ENCODE measurements at regions not wholly inside any gene's neighbourhood (a gene's known extent, or its start where the extent isn't known, plus 50 kb on each side); places are given as distances from the start of the nearest gene placed in this dataset.

DNA sequence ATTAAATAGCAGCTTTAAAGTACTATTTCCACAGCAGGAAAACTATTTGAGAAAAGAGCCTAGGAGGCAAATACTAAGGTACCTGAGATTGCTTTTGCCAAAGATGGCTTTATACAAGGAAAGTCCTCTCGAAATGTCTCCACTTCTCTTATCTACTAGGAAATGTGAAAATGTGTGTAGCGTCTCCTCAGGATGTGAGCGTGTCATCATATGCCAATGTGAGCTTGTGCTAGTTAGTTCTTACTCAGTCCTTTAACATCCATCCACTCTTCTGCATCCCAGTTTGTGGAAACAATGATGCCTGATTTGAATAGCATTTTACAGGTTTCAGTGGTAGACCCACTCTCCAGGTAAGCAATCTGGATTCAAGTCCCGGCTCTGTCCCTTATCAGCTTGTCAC, 421.0 kb downstream of the DYNC2H1 start:
- ChIA-PET POLR2A (no interaction called here), CTCF (ENCODE audit: unreplicated experiment) (no interaction called here)
- no peaks in the 10 kb centered on the region for H3K36me3 ChIP-seq (ENCODE audit: insufficient read depth, low read length)
- no peaks in the 10 kb centered on the region for H3K9me3 ChIP-seq (ENCODE audit: low read length)
- BruUV-seq (replicated peaks) = no TSS peak
- intact Hi-C loops (cut with micrococcal nuclease; ENCODE audit: unreplicated experiment) = no loop called here
- H3K9me2 ChIP-seq (ENCODE audit: insufficient read depth, low read length) = no peaks in the 10 kb centered on the region
- no peak overlapping the region for H2AFZ ChIP-seq (ENCODE audit: low read length)
- H4K20me1 ChIP-seq (ENCODE audit: insufficient read depth, low read length) = no peaks in the 10 kb centered on the region
- H3K79me2 ChIP-seq (ENCODE audit: insufficient read depth, low read depth, low read length) = no peaks in the 10 kb centered on the region
- no peak overlapping the region for H3K4me2 ChIP-seq (ENCODE audit: low read length)
- H3K4me3 ChIP-seq (ENCODE audit: low read depth, low read length, poor library complexity, severe bottlenecking) = no peak overlapping the region
- DNase-seq (ENCODE audit: low spot score) = no peak
- TF ChIP-seq, protein P1, sequence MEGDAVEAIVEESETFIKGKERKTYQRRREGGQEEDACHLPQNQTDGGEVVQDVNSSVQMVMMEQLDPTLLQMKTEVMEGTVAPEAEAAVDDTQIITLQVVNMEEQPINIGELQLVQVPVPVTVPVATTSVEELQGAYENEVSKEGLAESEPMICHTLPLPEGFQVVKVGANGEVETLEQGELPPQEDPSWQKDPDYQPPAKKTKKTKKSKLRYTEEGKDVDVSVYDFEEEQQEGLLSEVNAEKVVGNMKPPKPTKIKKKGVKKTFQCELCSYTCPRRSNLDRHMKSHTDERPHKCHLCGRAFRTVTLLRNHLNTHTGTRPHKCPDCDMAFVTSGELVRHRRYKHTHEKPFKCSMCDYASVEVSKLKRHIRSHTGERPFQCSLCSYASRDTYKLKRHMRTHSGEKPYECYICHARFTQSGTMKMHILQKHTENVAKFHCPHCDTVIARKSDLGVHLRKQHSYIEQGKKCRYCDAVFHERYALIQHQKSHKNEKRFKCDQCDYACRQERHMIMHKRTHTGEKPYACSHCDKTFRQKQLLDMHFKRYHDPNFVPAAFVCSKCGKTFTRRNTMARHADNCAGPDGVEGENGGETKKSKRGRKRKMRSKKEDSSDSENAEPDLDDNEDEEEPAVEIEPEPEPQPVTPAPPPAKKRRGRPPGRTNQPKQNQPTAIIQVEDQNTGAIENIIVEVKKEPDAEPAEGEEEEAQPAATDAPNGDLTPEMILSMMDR (conservative IDR thresholded peaks at IDR 0.05; ENCODE audit: low read length) = no peak
- TF ChIP-seq EZH2phosphoT487 (IDR thresholded peaks at IDR 0.05; ENCODE audit: borderline replicate concordance, low read depth, low read length) = no peak
- H3K4me1 ChIP-seq (ENCODE audit: insufficient read depth, low read length, poor library complexity, severe bottlenecking) = no peaks in the 10 kb centered on the region
- H3K27ac ChIP-seq (ENCODE audit: low read depth, low read length, poor library complexity, severe bottlenecking) = no peak overlapping the region

DNA sequence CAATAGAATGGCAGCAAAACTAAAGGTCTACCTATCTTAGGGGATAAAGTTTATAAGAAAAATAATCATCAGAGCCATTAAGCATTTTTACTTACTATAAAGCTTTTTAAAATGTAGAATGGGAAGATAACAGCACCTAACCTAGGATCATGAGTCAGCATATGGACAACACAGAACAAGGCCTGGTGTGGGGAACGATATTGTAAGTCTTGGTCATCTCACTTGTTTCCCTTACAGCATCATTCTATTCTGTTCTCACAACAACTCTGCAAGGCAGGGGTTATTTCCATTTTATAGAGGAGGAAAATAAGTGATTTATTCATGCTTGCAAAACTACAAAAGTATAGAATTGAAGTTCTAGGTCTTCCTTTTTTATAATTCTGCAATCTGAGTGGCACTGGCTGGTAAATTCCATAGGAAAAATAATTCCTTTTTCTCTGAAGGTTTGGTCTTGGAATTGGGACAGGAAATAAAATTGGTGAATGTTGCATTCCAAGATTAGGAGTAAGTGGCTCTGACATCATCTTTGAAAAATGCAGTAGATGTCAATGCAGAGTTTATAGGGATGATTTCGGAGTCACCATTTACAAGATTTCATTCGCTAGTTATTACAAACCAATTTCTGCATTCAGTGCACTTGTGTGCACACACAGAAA, 423.0 kb downstream of the DYNC2H1 start:
- no TSS peak for BruUV-seq (replicated peaks)

DNA sequence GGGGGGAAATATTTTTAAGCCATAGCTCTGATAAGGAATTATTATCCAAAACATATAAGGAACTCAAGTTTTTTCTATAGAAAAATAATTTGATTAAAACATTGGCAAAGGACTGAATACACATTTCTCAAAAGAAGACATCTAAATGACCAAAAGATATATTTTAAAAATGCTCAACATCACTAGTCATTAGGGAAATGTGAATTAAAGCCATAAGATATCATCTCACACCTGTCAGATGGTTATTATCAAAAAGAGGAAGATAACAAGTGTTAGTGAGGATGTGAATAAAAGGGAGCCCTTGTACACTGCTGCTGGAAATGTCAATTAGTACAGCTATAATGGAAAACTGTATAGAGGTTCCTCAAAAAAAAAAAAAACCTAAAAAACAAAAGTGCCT, 425.0 kb downstream of the DYNC2H1 start:
- TF ChIP-seq, protein P1 (conservative IDR thresholded peaks at IDR 0.05; ENCODE audit: low read length) = no peak
- TF ChIP-seq EZH2phosphoT487 (IDR thresholded peaks at IDR 0.05; ENCODE audit: borderline replicate concordance, low read depth, low read length) = no peak
- Histone ChIP-seq H2AFZ (ENCODE audit: low read length) (no peak overlapping the region), H3K4me2 (ENCODE audit: low read length) (no peak overlapping the region), H4K20me1 (ENCODE audit: insufficient read depth, low read length) (no peaks in the 10 kb centered on the region), H3K27ac (ENCODE audit: low read depth, low read length, poor library complexity, severe bottlenecking) (no peak overlapping the region), H3K4me1 (ENCODE audit: insufficient read depth, low read length, poor library complexity, severe bottlenecking) (no peaks in the 10 kb centered on the region), H3K4me3 (ENCODE audit: low read depth, low read length, poor library complexity, severe bottlenecking) (no peak overlapping the region), H3K79me2 (ENCODE audit: insufficient read depth, low read depth, low read length) (no peaks in the 10 kb centered on the region), H3K9me2 (ENCODE audit: insufficient read depth, low read length) (no peaks in the 10 kb centered on the region), H3K9me3 (ENCODE audit: low read length) (no peaks in the 10 kb centered on the region), H3K36me3 (ENCODE audit: insufficient read depth, low read length) (no peaks in the 10 kb centered on the region)
- no peak for DNase-seq (ENCODE audit: low spot score)
- BruUV-seq (replicated peaks) = no TSS peak
- intact Hi-C loops (cut with micrococcal nuclease; ENCODE audit: unreplicated experiment) = no loop called here
- CTCF ChIA-PET (ENCODE audit: unreplicated experiment) = no interaction called here
- POLR2A ChIA-PET = interaction anchor here (0.7 kb wide), 1 partner anchor 62 kb away, joined by 4 read pairs; no protein-coding TSS in a partner anchor

More for the DNA sequence above, 423.0 kb downstream of the DYNC2H1 start:
- Histone ChIP-seq H2AFZ (ENCODE audit: low read length) (no peak overlapping the region), H3K36me3 (ENCODE audit: insufficient read depth, low read length) (no peaks in the 10 kb centered on the region), H3K9me3 (ENCODE audit: low read length) (no peaks in the 10 kb centered on the region), H3K27ac (ENCODE audit: low read depth, low read length, poor library complexity, severe bottlenecking) (no peak overlapping the region), H3K4me3 (ENCODE audit: low read depth, low read length, poor library complexity, severe bottlenecking) (no peak overlapping the region), H3K4me1 (ENCODE audit: insufficient read depth, low read length, poor library complexity, severe bottlenecking) (no peaks in the 10 kb centered on the region), H3K79me2 (ENCODE audit: insufficient read depth, low read depth, low read length) (no peaks in the 10 kb centered on the region), H3K9me2 (ENCODE audit: insufficient read depth, low read length) (no peaks in the 10 kb centered on the region), H4K20me1 (ENCODE audit: insufficient read depth, low read length) (no peaks in the 10 kb centered on the region), H3K4me2 (ENCODE audit: low read length) (no peak overlapping the region)
- no peak for DNase-seq (ENCODE audit: low spot score)
- CTCF ChIA-PET (ENCODE audit: unreplicated experiment) = no interaction called here
- intact Hi-C loops (cut with micrococcal nuclease; ENCODE audit: unreplicated experiment) = no loop called here
- POLR2A ChIA-PET = no interaction called here
- no peak for TF ChIP-seq EZH2phosphoT487 (IDR thresholded peaks at IDR 0.05; ENCODE audit: borderline replicate concordance, low read depth, low read length)
- TF ChIP-seq, protein P1 (conservative IDR thresholded peaks at IDR 0.05; ENCODE audit: low read length) = no peak

Measured in OCI-LY7 (cell line).